ENCODE measurements at regions not wholly inside any gene's neighbourhood (a gene's known extent, or its start where the extent isn't known, plus 50 kb on each side); places are given as distances from the start of the nearest gene placed in this dataset.
"Not testable (repeated sequence)": the region's sequence is repeated elsewhere in the genome, so short reads cannot be mapped to it uniquely, and the experiment has no call there.

- DNase-seq, result not testable (repeated sequence)
Observed at GRCh38 chr17:30713805-30714204, 110.7 kb downstream of the CRLF3 start.

- DNase-seq, result not testable (repeated sequence)
Observed at GRCh38 chr17:30712859-30713258, 111.6 kb downstream of the CRLF3 start.

GRCh38 chr17:30711626-30712507 is 112.6 kb downstream of the CRLF3 start:
- peak in 6 of 58 donors; percentile 6 to 19 (median 10) for DNase-seq

- not testable (repeated sequence) for DNase-seq
Observed at GRCh38 chr17:30711176-30711575, 113.3 kb downstream of the CRLF3 start.

GRCh38 chr17:30710276-30711088 is 114.0 kb downstream of the CRLF3 start:
- peak in 5 of 58 donors; percentile 11 to 33 (median 19) for DNase-seq

- peak in 38 of 58 donors; percentile 13 to 64 (median 35) for DNase-seq
Observed at GRCh38 chr17:30709561-30710275, 114.8 kb downstream of the CRLF3 start.

GRCh38 chr17:30709096-30709495 is 115.4 kb downstream of the CRLF3 start:
- DNase-seq, result peak in 14 of 58 donors; percentile 17 to 72 (median 48)

- peak; percentile 61 to 97 (median 88) for DNase-seq
Observed at GRCh38 chr17:30708241-30709078, 116.0 kb downstream of the CRLF3 start.

- DNase-seq, result peak in 17 of 58 donors; percentile 30 to 77 (median 57)
Observed at GRCh38 chr17:30707724-30708240, 116.7 kb downstream of the CRLF3 start.

GRCh38 chr17:30706461-30707335 is 117.8 kb downstream of the CRLF3 start:
- DNase-seq, result not testable (repeated sequence)

GRCh38 chr17:30706004-30706403 is 118.5 kb downstream of the CRLF3 start:
- peak in 3 of 58 donors; percentile 3 to 22 (median 18) for DNase-seq

- no peak for DNase-seq
Observed at GRCh38 chr17:30701498-30701989, 122.9 kb downstream of the CRLF3 start.

- not testable (repeated sequence) for DNase-seq
Observed at GRCh38 chr17:30700833-30701232, 123.7 kb downstream of the CRLF3 start.

GRCh38 chr17:30697619-30698460 is 126.7 kb downstream of the CRLF3 start:
- peak in 30 of 58 donors; percentile 8 to 56 (median 20) for DNase-seq

- DNase-seq, result no peak
Observed at GRCh38 chr17:30696234-30696633, 128.3 kb downstream of the CRLF3 start.

GRCh38 chr17:30695265-30695811 is 129.2 kb downstream of the CRLF3 start:
- not testable (repeated sequence) for DNase-seq

- DNase-seq, result peak in 2 of 58 donors; percentile 11 to 30
Observed at GRCh38 chr17:30693772-30694171, 130.7 kb downstream of the CRLF3 start.
